ENCODE measurements at regions not wholly inside any gene's neighbourhood (a gene's known extent, or its start where the extent isn't known, plus 50 kb on each side); places are given as distances from the start of the nearest gene placed in this dataset.

GRCh38 chr5:159849437-159850083 is 66.7 kb upstream of the ADRA1B start:
- no peak for TF ChIP-seq POLR2A (IDR thresholded peaks at IDR 0.05; ENCODE audit: low read length)
- no peak for TF ChIP-seq GATA1 (IDR thresholded peaks at IDR 0.05; ENCODE audit: low read depth, low read length)
